T-helper 1 cell treated with Interleukin-12 subunit alpha and Interleukin-12 subunit beta and Interleukin-4 antibody, amounts not matched to agents 30 μg/mL and 1 μg/mL, for 36 hours (primary cell): ENCODE measurements at regions not wholly inside any gene's neighbourhood (a gene's known extent, or its start where the extent isn't known, plus 50 kb on each side); places are given as distances from the start of the nearest gene placed in this dataset.
"Not testable (repeated sequence)": the region's sequence is repeated elsewhere in the genome, so short reads cannot be mapped to it uniquely, and the experiment has no call there.

Experiments used
- H3K27ac Mint-ChIP-seq: one replicate; pipeline ENCODE4 v1.8.0; 2021; ENCODE audit warnings: mild to moderate bottlenecking, mixed read lengths
- H3K27me3 Mint-ChIP-seq: one replicate; pipeline ENCODE4 v1.8.0; 2021; ENCODE audit warnings: low read depth, mixed read lengths
- H3K36me3 Mint-ChIP-seq: one replicate; pipeline ENCODE4 v1.8.0; 2021; ENCODE audit warnings: low read depth, mixed read lengths
- H3K4me1 Mint-ChIP-seq: one replicate; pipeline ENCODE4 v1.8.0; 2021; ENCODE audit warnings: low read depth, mixed read lengths
- H3K4me3 Mint-ChIP-seq: one replicate; pipeline ENCODE4 v1.8.0; 2021; ENCODE audit warnings: mild to moderate bottlenecking, moderate library complexity, mixed read lengths
- H3K9me3 Mint-ChIP-seq: one replicate; pipeline ENCODE4 v1.8.0; 2021; ENCODE audit warnings: mixed read lengths

- peaks cover 8% of the 10 kb centered on the region for H3K9me3 Mint-ChIP-seq
- no peaks in the 10 kb centered on the region for H3K36me3 Mint-ChIP-seq
- H3K27me3 Mint-ChIP-seq: no peaks in the 10 kb centered on the region
- no peak overlapping the region for H3K27ac Mint-ChIP-seq
- no peak overlapping the region for H3K4me3 Mint-ChIP-seq
- no peaks in the 10 kb centered on the region for H3K4me1 Mint-ChIP-seq
Measured at GRCh38 chr18:55982992-55983391, 395.0 kb upstream of the TCF4 start.

GRCh38 chr18:55981712-55982475, 393.9 kb upstream of the TCF4 start:
- Mint-ChIP-seq H3K4me3 (no peak overlapping the region), H3K27ac (no peak overlapping the region)

DNA sequence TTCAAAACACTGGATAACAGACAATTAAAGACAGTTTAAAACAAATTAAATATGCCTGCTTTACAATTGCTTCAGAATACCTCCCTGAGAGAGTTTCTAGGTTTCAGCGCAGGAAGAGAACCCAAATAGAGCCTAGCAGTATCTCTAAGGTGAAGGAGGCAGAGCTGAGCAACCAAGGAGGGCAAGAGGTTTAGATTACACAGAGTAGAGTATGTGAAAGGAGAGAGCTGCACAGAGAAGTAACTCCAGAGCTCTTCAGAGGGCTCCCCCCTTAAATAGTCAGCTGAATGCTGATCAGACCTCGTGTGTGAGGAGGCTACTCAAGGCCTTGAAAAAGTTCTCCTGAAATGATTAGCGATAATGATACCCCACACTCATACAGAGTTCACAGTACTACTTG, 386.5 kb upstream of the TCF4 start:
- H3K27me3 Mint-ChIP-seq: no peaks in the 10 kb centered on the region
- H3K9me3 Mint-ChIP-seq: peaks cover 5% of the 10 kb centered on the region
- H3K4me3 Mint-ChIP-seq: no peak overlapping the region
- no peaks in the 10 kb centered on the region for H3K4me1 Mint-ChIP-seq
- no peaks in the 10 kb centered on the region for H3K36me3 Mint-ChIP-seq
- H3K27ac Mint-ChIP-seq: no peak overlapping the region

More at GRCh38 chr18:55981712-55982475, 393.9 kb upstream of the TCF4 start:
- H3K9me3 Mint-ChIP-seq: peaks cover 8% of the 10 kb centered on the region
- H3K27me3 Mint-ChIP-seq: no peaks in the 10 kb centered on the region
- H3K4me1 Mint-ChIP-seq: no peaks in the 10 kb centered on the region
- H3K36me3 Mint-ChIP-seq: no peaks in the 10 kb centered on the region

GRCh38 chr18:55968550-55968949, 380.6 kb upstream of the TCF4 start:
- no peak overlapping the region for H3K27ac Mint-ChIP-seq
- no peaks in the 10 kb centered on the region for H3K27me3 Mint-ChIP-seq
- no peak overlapping the region for H3K4me3 Mint-ChIP-seq
- peaks cover 5% of the 10 kb centered on the region for H3K9me3 Mint-ChIP-seq
- no peaks in the 10 kb centered on the region for H3K4me1 Mint-ChIP-seq
- no peaks in the 10 kb centered on the region for H3K36me3 Mint-ChIP-seq

DNA sequence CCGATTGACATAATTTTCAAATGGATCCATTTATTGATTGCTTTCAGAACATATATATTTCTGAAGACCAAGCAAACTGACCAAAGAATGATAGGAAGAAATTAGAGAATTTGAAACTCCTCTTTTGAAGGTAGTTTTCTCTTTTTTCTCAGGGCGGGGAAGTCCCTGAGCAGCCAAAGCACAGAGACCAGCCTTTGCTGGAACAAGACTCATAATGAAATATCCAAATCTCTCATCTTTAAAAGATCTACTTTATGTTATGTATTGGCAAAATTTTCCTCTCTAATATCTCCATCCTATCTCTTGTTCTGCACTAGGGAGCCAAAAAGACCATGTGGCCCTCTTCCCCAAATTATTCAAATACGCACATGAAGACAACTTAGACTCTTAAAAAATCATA, 379.0 kb upstream of the TCF4 start:
- Mint-ChIP-seq H3K4me3 (no peak overlapping the region), H3K27ac (no peak overlapping the region), H3K9me3 (peaks cover 5% of the 10 kb centered on the region), H3K4me1 (no peaks in the 10 kb centered on the region), H3K27me3 (no peaks in the 10 kb centered on the region), H3K36me3 (no peaks in the 10 kb centered on the region)

DNA sequence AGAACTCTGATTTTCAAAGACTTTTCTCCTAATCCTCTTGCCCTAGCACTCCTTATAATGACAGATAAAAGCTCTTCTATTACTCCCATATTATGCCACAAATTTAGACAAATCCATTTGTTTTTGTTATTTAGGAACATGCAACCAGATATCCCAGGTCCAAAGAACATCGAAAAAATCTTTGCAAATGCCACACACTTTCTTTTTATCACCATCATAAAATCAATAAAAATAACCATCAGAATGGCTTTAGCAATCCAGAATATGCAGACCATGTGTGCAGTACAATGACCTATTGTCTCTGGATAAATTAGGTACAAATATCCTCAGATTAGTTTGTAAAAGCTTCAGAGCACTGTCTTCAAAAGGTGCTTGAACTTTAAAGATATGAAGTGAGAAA, 376.2 kb upstream of the TCF4 start:
- no peak overlapping the region for H3K27ac Mint-ChIP-seq
- H3K4me1 Mint-ChIP-seq: no peaks in the 10 kb centered on the region
- no peaks in the 10 kb centered on the region for H3K27me3 Mint-ChIP-seq
- no peak overlapping the region for H3K4me3 Mint-ChIP-seq
- no peaks in the 10 kb centered on the region for H3K9me3 Mint-ChIP-seq
- no peaks in the 10 kb centered on the region for H3K36me3 Mint-ChIP-seq

- Mint-ChIP-seq H3K4me3 (no peak overlapping the region), H3K4me1 (no peaks in the 10 kb centered on the region), H3K36me3 (no peaks in the 10 kb centered on the region), H3K27ac (no peak overlapping the region), H3K9me3 (peaks cover 17% of the 10 kb centered on the region), H3K27me3 (no peaks in the 10 kb centered on the region)
Measured at GRCh38 chr18:55953326-55953725, 365.3 kb upstream of the TCF4 start.

DNA sequence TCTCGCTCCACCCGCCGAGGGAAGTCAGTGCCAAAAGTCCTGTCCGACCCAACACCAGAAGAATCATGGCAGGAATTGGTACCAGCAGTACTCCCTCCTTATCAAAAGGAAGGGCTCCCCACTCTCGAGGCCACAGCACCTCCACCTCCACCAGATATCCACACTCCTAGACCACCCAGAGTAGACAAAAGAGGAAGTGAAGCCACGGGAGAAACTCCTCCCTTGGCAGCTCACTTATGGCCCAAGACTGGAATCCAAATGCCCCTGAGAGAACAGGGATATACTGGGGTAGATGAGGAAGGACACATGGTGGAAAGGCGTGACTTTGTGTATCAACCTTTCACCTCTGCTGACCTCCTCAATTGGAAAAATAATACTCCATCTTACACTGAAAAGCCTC, 363.7 kb upstream of the TCF4 start:
- H3K27me3 Mint-ChIP-seq, H3K4me3 Mint-ChIP-seq, H3K27ac Mint-ChIP-seq, H3K4me1 Mint-ChIP-seq, H3K36me3 Mint-ChIP-seq: not testable (repeated sequence)
- peaks cover 17% of the 10 kb centered on the region for H3K9me3 Mint-ChIP-seq

- Mint-ChIP-seq H3K4me3 (no peak overlapping the region), H3K27me3 (no peaks in the 10 kb centered on the region), H3K36me3 (no peaks in the 10 kb centered on the region), H3K27ac (no peak overlapping the region), H3K4me1 (no peaks in the 10 kb centered on the region), H3K9me3 (peaks cover 17% of the 10 kb centered on the region)
Measured at GRCh38 chr18:55950379-55951166, 362.6 kb upstream of the TCF4 start.

- H3K4me3 Mint-ChIP-seq: no peak overlapping the region
Measured at GRCh38 chr18:55934821-55935220, 346.8 kb upstream of the TCF4 start.

GRCh38 chr18:55932675-55933074, 344.7 kb upstream of the TCF4 start:
- no peak overlapping the region for H3K27ac Mint-ChIP-seq
- H3K4me1 Mint-ChIP-seq: no peaks in the 10 kb centered on the region
- H3K27me3 Mint-ChIP-seq: no peaks in the 10 kb centered on the region
- H3K4me3 Mint-ChIP-seq: no peak overlapping the region
- peaks cover 8% of the 10 kb centered on the region for H3K9me3 Mint-ChIP-seq
- no peaks in the 10 kb centered on the region for H3K36me3 Mint-ChIP-seq

More at GRCh38 chr18:55934821-55935220, 346.8 kb upstream of the TCF4 start:
- Mint-ChIP-seq H3K9me3 (peaks cover 8% of the 10 kb centered on the region), H3K27me3 (no peaks in the 10 kb centered on the region), H3K27ac (no peak overlapping the region), H3K36me3 (no peaks in the 10 kb centered on the region), H3K4me1 (no peaks in the 10 kb centered on the region)

GRCh38 chr18:55927831-55928230, 339.8 kb upstream of the TCF4 start:
- H3K27me3 Mint-ChIP-seq: no peaks in the 10 kb centered on the region
- H3K9me3 Mint-ChIP-seq: no peaks in the 10 kb centered on the region
- H3K36me3 Mint-ChIP-seq: no peaks in the 10 kb centered on the region
- H3K4me1 Mint-ChIP-seq: no peaks in the 10 kb centered on the region
- H3K27ac Mint-ChIP-seq: no peak overlapping the region
- no peak overlapping the region for H3K4me3 Mint-ChIP-seq

GRCh38 chr18:55925772-55926171, 337.8 kb upstream of the TCF4 start:
- H3K4me1 Mint-ChIP-seq: no peaks in the 10 kb centered on the region
- no peaks in the 10 kb centered on the region for H3K9me3 Mint-ChIP-seq
- no peaks in the 10 kb centered on the region for H3K36me3 Mint-ChIP-seq
- H3K27ac Mint-ChIP-seq: no peak overlapping the region
- H3K4me3 Mint-ChIP-seq: no peak overlapping the region
- H3K27me3 Mint-ChIP-seq: no peaks in the 10 kb centered on the region

DNA sequence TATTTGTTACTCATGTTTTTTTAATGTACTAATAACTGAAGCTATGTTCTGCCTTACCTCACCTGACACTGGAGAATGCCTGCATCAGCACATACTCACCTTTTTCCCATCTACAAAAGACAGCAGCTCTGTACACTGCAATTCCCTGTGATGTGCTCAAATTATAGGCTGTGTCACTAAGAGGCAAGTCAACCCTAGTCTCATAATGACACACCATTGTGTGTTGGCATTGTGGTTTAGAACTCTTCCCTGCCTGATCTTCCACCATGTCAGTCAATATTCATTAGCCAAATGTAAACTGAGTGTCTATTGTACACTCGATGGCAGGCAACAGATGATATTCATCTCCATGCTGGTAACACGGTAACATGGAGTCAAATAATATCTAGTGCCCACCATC, 332.1 kb upstream of the TCF4 start:
- Mint-ChIP-seq H3K9me3 (no peaks in the 10 kb centered on the region), H3K4me3 (no peak overlapping the region), H3K27me3 (no peaks in the 10 kb centered on the region), H3K27ac (no peak overlapping the region), H3K36me3 (no peaks in the 10 kb centered on the region), H3K4me1 (no peaks in the 10 kb centered on the region)

GRCh38 chr18:55918444-55918843, 330.5 kb upstream of the TCF4 start:
- H3K36me3 Mint-ChIP-seq: no peaks in the 10 kb centered on the region
- no peaks in the 10 kb centered on the region for H3K9me3 Mint-ChIP-seq
- H3K27me3 Mint-ChIP-seq: no peaks in the 10 kb centered on the region
- no peak overlapping the region for H3K4me3 Mint-ChIP-seq
- no peaks in the 10 kb centered on the region for H3K4me1 Mint-ChIP-seq
- no peak overlapping the region for H3K27ac Mint-ChIP-seq
